SKM-1 treated with dmso at 0.1 percent for 144 hours (cell line): ENCODE measurements at regions not wholly inside any gene's neighbourhood (a gene's known extent, or its start where the extent isn't known, plus 50 kb on each side); places are given as distances from the start of the nearest gene placed in this dataset.
"Not testable (repeated sequence)": the region's sequence is repeated elsewhere in the genome, so short reads cannot be mapped to it uniquely, and the experiment has no call there.

ENCODE experiments used
- DNase-seq: peaks from one replicate; lab custom pipeline; 2025; ENCODE audit not compliant: unreplicated experiment; lab: John Stamatoyannopoulos, UW

- not testable (repeated sequence) for DNase-seq
Observed at GRCh38 chr7:128561116-128561722, 84.7 kb downstream of the METTL2B start.

- not testable (repeated sequence) for DNase-seq
Observed at GRCh38 chr7:128562795-128563194, 86.2 kb downstream of the METTL2B start.

- not testable (repeated sequence) for DNase-seq
Observed at GRCh38 chr7:128564123-128564700, 87.7 kb downstream of the METTL2B start.

GRCh38 chr7:128564932-128565864 is 88.7 kb downstream of the METTL2B start:
- not testable (repeated sequence) for DNase-seq

- DNase-seq, result not testable (repeated sequence)
Observed at GRCh38 chr7:128575277-128575676, 96.8 kb upstream of the GARIN1A start.

- not testable (repeated sequence) for DNase-seq
Observed at GRCh38 chr7:128576953-128577352, 95.1 kb upstream of the GARIN1A start.

GRCh38 chr7:128579843-128580242 is 92.2 kb upstream of the GARIN1A start:
- not testable (repeated sequence) for DNase-seq

- not testable (repeated sequence) for DNase-seq
Observed at GRCh38 chr7:128581100-128581499, 91.0 kb upstream of the GARIN1A start.

GRCh38 chr7:128581825-128582561 is 90.1 kb upstream of the GARIN1A start:
- not testable (repeated sequence) for DNase-seq

- DNase-seq, result not testable (repeated sequence)
Observed at GRCh38 chr7:128586715-128587114, 85.4 kb upstream of the GARIN1A start.

GRCh38 chr7:128591705-128592104 is 80.4 kb upstream of the GARIN1A start:
- DNase-seq, result no peak

GRCh38 chr7:128592209-128592608 is 79.9 kb upstream of the GARIN1A start:
- not testable (repeated sequence) for DNase-seq

GRCh38 chr7:128594061-128594460 is 78.0 kb upstream of the GARIN1A start:
- DNase-seq, result not testable (repeated sequence)

GRCh38 chr7:128596336-128597128 is 75.6 kb upstream of the GARIN1A start:
- DNase-seq, result not testable (repeated sequence)

- DNase-seq, result not testable (repeated sequence)
Observed at GRCh38 chr7:128598946-128599345, 73.1 kb upstream of the GARIN1A start.

GRCh38 chr7:128608678-128609421 is 63.2 kb upstream of the GARIN1A start:
- DNase-seq, result peak; percentile 24

GRCh38 chr7:128613366-128613765 is 58.7 kb upstream of the GARIN1A start:
- not testable (repeated sequence) for DNase-seq

GRCh38 chr7:128614812-128615211 is 57.3 kb upstream of the GARIN1A start:
- not testable (repeated sequence) for DNase-seq

GRCh38 chr7:128616799-128617198 is 55.3 kb upstream of the GARIN1A start:
- not testable (repeated sequence) for DNase-seq
